SK-N-MC (cell line): ENCODE measurements at regions not wholly inside any gene's neighbourhood (a gene's known extent, or its start where the extent isn't known, plus 50 kb on each side); places are given as distances from the start of the nearest gene placed in this dataset.

Source experiments
- DNase-seq: peaks from one replicate; pipeline ENCODE4 v3.0.0-alpha.2; 2011; ENCODE audit warnings: low read depth, low spot score
- H3K27ac ChIP-seq: fragments of 200-600 bp; sonication (generic); 2 replicates; pipeline ENCODE4 v1.5.1; 2016; ENCODE audit warnings: mixed run types
- H3K36me3 ChIP-seq: fragments of 200-600 bp; sonication (generic); 2 replicates; pipeline ENCODE4 v1.6.1; 2017; ENCODE audit warnings: antibody characterized with exemption, low read length, mixed read lengths; ENCODE audit not compliant: insufficient read depth
- H3K4me3 ChIP-seq: fragments of 200-600 bp; sonication (generic); 2 replicates; pipeline ENCODE4 v1.5.1; 2016
- H3K9ac ChIP-seq: fragments of 200-600 bp; sonication (generic); 2 replicates; pipeline ENCODE4 v1.8.0; 2017; ENCODE audit warnings: mixed run types, mixed read lengths; ENCODE audit not compliant: insufficient read length
- H3K9me3 ChIP-seq: fragments of 200-600 bp; sonication (generic); 2 replicates; pipeline ENCODE4 v1.6.1; 2017; ENCODE audit warnings: low read depth, mild to moderate bottlenecking, antibody characterized with exemption, low read length, moderate library complexity, mixed read lengths
- EZH2 ChIP-seq: fragments of 200-600 bp; sonication (generic); IDR thresholded peaks from one replicate; pipeline ENCODE4 v1.6.1; 2017; ENCODE audit warnings: antibody characterized with exemption
- FOXP2 ChIP-seq: optimal IDR thresholded peaks from 2 replicates; pipeline ENCODE3; 2011; ENCODE audit warnings: mild to moderate bottlenecking, moderate library complexity; ENCODE audit not compliant: insufficient read depth; ENCODE audit errors: extremely low read length, control extremely low read depth
- POLR2AphosphoS5 ChIP-seq: IDR thresholded peaks from 2 replicates; pipeline ENCODE4 v1.6.1; 2012; ENCODE audit warnings: mild to moderate bottlenecking, low read depth, low read length, borderline replicate concordance

- no peaks in the 10 kb centered on the region for H3K9me3 ChIP-seq
- H3K36me3 ChIP-seq = no peaks in the 10 kb centered on the region
- no peak overlapping the region for H3K27ac ChIP-seq
- TF ChIP-seq POLR2AphosphoS5 (no peak), FOXP2 (no peak), EZH2 (no peak)
- DNase-seq = no peak
- no peak overlapping the region for H3K9ac ChIP-seq
- no peak overlapping the region for H3K4me3 ChIP-seq
Measured at GRCh38 chr2:221042926-221043325, 529.2 kb downstream of the EPHA4 start.

GRCh38 chr2:221044781-221045180 is 527.3 kb downstream of the EPHA4 start:
- Histone ChIP-seq H3K27ac (no peak overlapping the region), H3K4me3 (no peak overlapping the region), H3K9ac (no peak overlapping the region), H3K9me3 (no peaks in the 10 kb centered on the region), H3K36me3 (no peaks in the 10 kb centered on the region)
- DNase-seq = no peak
- TF ChIP-seq EZH2 = no peak
- no peak for TF ChIP-seq FOXP2
- TF ChIP-seq POLR2AphosphoS5 = no peak

- no peaks in the 10 kb centered on the region for H3K36me3 ChIP-seq
- no peak for DNase-seq
Measured at GRCh38 chr2:221050020-221050795, 521.9 kb downstream of the EPHA4 start.

GRCh38 chr2:221051162-221051561 is 520.9 kb downstream of the EPHA4 start:
- Histone ChIP-seq H3K4me3 (no peak overlapping the region), H3K9me3 (no peaks in the 10 kb centered on the region), H3K36me3 (no peaks in the 10 kb centered on the region), H3K27ac (no peak overlapping the region), H3K9ac (no peak overlapping the region)
- no peak for DNase-seq
- TF ChIP-seq FOXP2 (no peak), EZH2 (no peak), POLR2AphosphoS5 (no peak)

More at GRCh38 chr2:221050020-221050795, 521.9 kb downstream of the EPHA4 start:
- Histone ChIP-seq H3K4me3 (no peak overlapping the region), H3K9me3 (no peaks in the 10 kb centered on the region), H3K9ac (no peak overlapping the region), H3K27ac (no peak overlapping the region)
- TF ChIP-seq POLR2AphosphoS5 (no peak), FOXP2 (no peak), EZH2 (no peak)

GRCh38 chr2:221060376-221060775 is 511.7 kb downstream of the EPHA4 start:
- no peaks in the 10 kb centered on the region for H3K36me3 ChIP-seq
- no peaks in the 10 kb centered on the region; the same call in 1 of the 2 replicates for H3K9me3 ChIP-seq
- no peak overlapping the region for H3K27ac ChIP-seq
- no peak overlapping the region for H3K9ac ChIP-seq
- TF ChIP-seq EZH2 = no peak
- TF ChIP-seq FOXP2 = no peak
- TF ChIP-seq POLR2AphosphoS5 = no peak
- DNase-seq = no peak
- no peak overlapping the region for H3K4me3 ChIP-seq

GRCh38 chr2:221063568-221063967 is 508.5 kb downstream of the EPHA4 start:
- no peak for TF ChIP-seq POLR2AphosphoS5
- TF ChIP-seq FOXP2 = no peak
- TF ChIP-seq EZH2 = no peak
- Histone ChIP-seq H3K4me3 (no peak overlapping the region), H3K9me3 (no peaks in the 10 kb centered on the region; the same call in 1 of the 2 replicates), H3K27ac (no peak overlapping the region), H3K36me3 (no peaks in the 10 kb centered on the region), H3K9ac (no peak overlapping the region)
- DNase-seq = no peak

- Histone ChIP-seq H3K27ac (no peak overlapping the region), H3K4me3 (no peak overlapping the region), H3K9ac (no peak overlapping the region), H3K9me3 (no peaks in the 10 kb centered on the region), H3K36me3 (no peaks in the 10 kb centered on the region)
- DNase-seq = no peak
- no peak for TF ChIP-seq FOXP2
Measured at GRCh38 chr2:221064058-221064854, 507.8 kb downstream of the EPHA4 start.

- Histone ChIP-seq H3K9me3 (no peaks in the 10 kb centered on the region), H3K36me3 (no peaks in the 10 kb centered on the region), H3K4me3 (no peak overlapping the region), H3K27ac (no peak overlapping the region), H3K9ac (no peak overlapping the region)
- TF ChIP-seq FOXP2 = peak; percentile 90
- no peak for TF ChIP-seq POLR2AphosphoS5
- TF ChIP-seq EZH2 = no peak
- DNase-seq = peak; percentile 18
Measured at GRCh38 chr2:221064880-221065279, 507.2 kb downstream of the EPHA4 start.
